HCT116 (cell line): ENCODE measurements at regions not wholly inside any gene's neighbourhood (a gene's known extent, or its start where the extent isn't known, plus 50 kb on each side); places are given as distances from the start of the nearest gene placed in this dataset.

Source experiments
- ATAC-seq: fragments of 200-7000 bp; cut with Tn5 transposase; 2 replicates; pipeline ENCODE4 v1.9.1; 2020; ENCODE audit warnings: mild to moderate bottlenecking, moderate library complexity
- BruUV-seq: library from RNA; stranded (reverse); fragments of 400-500 nt; replicated peaks from 2 replicates; lab custom pipeline; 2021; lab: Mats Ljungman, UMichigan
- CTCF ChIA-PET: fragments of 300-600 bp; sonication (Branson Sonifier 250); formaldehyde crosslinking; loops from one replicate; lab custom pipeline; 2021; ENCODE audit warnings: antibody characterized with exemption; lab: Charles Lee
- POLR2A ChIA-PET: fragments of 300-600, 350-600 bp; sonication (Branson Sonifier 250); formaldehyde crosslinking; loops from one replicate; lab custom pipeline; 2021; ENCODE audit warnings: antibody characterized with exemption; lab: Charles Lee
- RAD21 ChIA-PET, 2 experiments: fragments of 300-600 bp; sonication (Branson Sonifier 250); formaldehyde crosslinking; loops; one replicate each; lab custom pipeline; 2023; ENCODE audit warnings: low total read pairs in 2 of 2; ENCODE audit not compliant: uncharacterized antibody in 2 of 2, unreplicated experiment in 2 of 2, low non-redundant PET in 1 of 2; lab: Charles Lee
- DNase-seq: peaks from one replicate; pipeline ENCODE4 v3.0.0-alpha.2; 2010; ENCODE audit warnings: low read depth, low spot score
- H2AFZ ChIP-seq: fragments of 200-600 bp; shearing (Covaris generic), sonication (generic); 2 replicates; pipeline ENCODE4 v1.6.1; 2017; ENCODE audit warnings: low read depth, mixed run types, mixed read lengths, antibody characterized with exemption, low read length; ENCODE audit not compliant: poor library complexity, severe bottlenecking
- H3K27ac ChIP-seq: 2 replicates; pipeline ENCODE4 v1.5.1; 2012; ENCODE audit warnings: low read depth, low read length
- H3K27me3 ChIP-seq: fragments of 200-600 bp; sonication (generic); 2 replicates; pipeline ENCODE4 v1.6.1; 2016; ENCODE audit warnings: mixed run types, low read length, mixed read lengths; ENCODE audit not compliant: insufficient read depth
- H3K36me3 ChIP-seq, 2 experiments: fragments of 200-500 bp in 1 of 2; fragments of 200-600 bp in 1 of 2; sonication (Bioruptor generic) in 1 of 2; sonication (generic) in 1 of 2; 2 replicates each; pipeline versions ENCODE4 v1.5.1 to v1.6.1; 2014 to 2016; ENCODE audit warnings: low read length in 2 of 2, inconsistent platforms in 1 of 2, mixed read lengths in 1 of 2, mixed run types in 1 of 2; ENCODE audit not compliant: insufficient read depth in 2 of 2, control insufficient read depth in 1 of 2
- H3K4me1 ChIP-seq, 2 experiments: fragments of 200-600 bp in 1 of 2; sonication (generic) in 1 of 2; 2 replicates each; pipeline versions ENCODE4 v1.5.1 to v1.6.1; 2012 to 2017; ENCODE audit warnings: low read length in 2 of 2, inconsistent platforms in 1 of 2, mild to moderate bottlenecking in 1 of 2, mixed read lengths in 1 of 2, mixed run types in 1 of 2, moderate library complexity in 1 of 2; ENCODE audit not compliant: insufficient read depth in 2 of 2, control insufficient read depth in 1 of 2
- H3K4me2 ChIP-seq: fragments of 200-600 bp; sonication (generic); 2 replicates; pipeline ENCODE4 v1.6.1; 2017; ENCODE audit warnings: mixed run types, low read length, mixed read lengths
- H3K4me3 ChIP-seq, 2 experiments: fragments of 200-600 bp in 1 of 2; sonication (generic) in 1 of 2; replicated peaks in 1 of 2; 2 replicates each; pipeline ENCODE4 v1.5.1; 2011 to 2016; ENCODE audit warnings: low read length in 2 of 2, control low read depth in 1 of 2, low read depth in 1 of 2, mild to moderate bottlenecking in 1 of 2, mixed read lengths in 1 of 2, mixed run types in 1 of 2
- H3K79me2 ChIP-seq: fragments of 200-600 bp; sonication (generic); 2 replicates; pipeline ENCODE4 v1.6.1; 2017; ENCODE audit warnings: mild to moderate bottlenecking, mixed run types, low read length, moderate library complexity, mixed read lengths; ENCODE audit not compliant: insufficient read depth
- H3K9ac ChIP-seq: fragments of 200-600 bp; sonication (generic); 2 replicates; pipeline ENCODE4 v1.6.1; 2016; ENCODE audit warnings: low read length, mixed read lengths
- H3K9me2 ChIP-seq: fragments of 200-600 bp; sonication (generic), shearing (Covaris generic); 2 replicates; pipeline ENCODE4 v1.6.1; 2017; ENCODE audit warnings: mixed run types, mild to moderate bottlenecking, moderate library complexity; ENCODE audit not compliant: insufficient read depth
- H3K9me3 ChIP-seq, 2 experiments: fragments of 200-500 bp in 1 of 2; fragments of 200-600 bp in 1 of 2; sonication (Bioruptor generic) in 1 of 2; sonication (generic) in 1 of 2; 2 replicates each; pipeline ENCODE4 v1.6.1; 2014 to 2017; ENCODE audit warnings: low read length in 2 of 2, mixed read lengths in 2 of 2, inconsistent platforms in 1 of 2, low read depth in 1 of 2, mild to moderate bottlenecking in 1 of 2, mixed run types in 1 of 2, moderate library complexity in 1 of 2; ENCODE audit not compliant: control insufficient read depth in 1 of 2, insufficient read depth in 1 of 2
- H4K20me1 ChIP-seq: fragments of 200-600 bp; sonication (generic), shearing (Covaris generic); 2 replicates; pipeline ENCODE4 v1.6.1; 2017; ENCODE audit warnings: mixed run types, mild to moderate bottlenecking, moderate library complexity; ENCODE audit not compliant: insufficient read depth
- CBX3 ChIP-seq: IDR thresholded peaks from 2 replicates; pipeline ENCODE4 v1.6.1; 2012; ENCODE audit warnings: low read depth
- CEBPB ChIP-seq: IDR thresholded peaks from 2 replicates; pipeline ENCODE4 v1.6.1; 2012; ENCODE audit warnings: low read depth
- EGR1 ChIP-seq: IDR thresholded peaks from 2 replicates; pipeline ENCODE4 v1.6.1; 2012; ENCODE audit warnings: low read depth
- ELF1 ChIP-seq: IDR thresholded peaks from 2 replicates; pipeline ENCODE4 v1.6.1; 2012; ENCODE audit warnings: low read depth, borderline replicate concordance
- EZH2 ChIP-seq: fragments of 200-600 bp; sonication (generic); IDR thresholded peaks from 2 replicates; pipeline ENCODE4 v1.6.1; 2017; ENCODE audit warnings: antibody characterized with exemption, mixed run types
- EZH2phosphoT487 ChIP-seq: fragments of 200-600 bp; IDR thresholded peaks from 2 replicates; pipeline ENCODE4 v1.6.1; 2018; ENCODE audit warnings: antibody characterized with exemption, borderline replicate concordance
- FOSL1 ChIP-seq: IDR thresholded peaks from 2 replicates; pipeline ENCODE4 v1.6.1; 2012; ENCODE audit warnings: low read depth
- JUND ChIP-seq: IDR thresholded peaks from 2 replicates; pipeline ENCODE4 v1.6.1; 2012
- POLR2A ChIP-seq: IDR thresholded peaks from 2 replicates; pipeline ENCODE4 v1.7.0; 2011; ENCODE audit warnings: borderline replicate concordance; ENCODE audit not compliant: insufficient read depth, insufficient read length; ENCODE audit errors: extremely low read depth
- POLR2AphosphoS5 ChIP-seq: IDR thresholded peaks from 2 replicates; pipeline ENCODE4 v1.6.1; 2011; ENCODE audit warnings: mild to moderate bottlenecking, low read depth, low read length, moderate library complexity
- RAD21 ChIP-seq: IDR thresholded peaks from 2 replicates; pipeline ENCODE4 v1.6.1; 2012; ENCODE audit warnings: low read depth, mild to moderate bottlenecking
- SIN3A ChIP-seq: IDR thresholded peaks from 2 replicates; pipeline ENCODE4 v1.6.1; 2012; ENCODE audit warnings: low read depth
- SP1 ChIP-seq: IDR thresholded peaks from 2 replicates; pipeline ENCODE4 v1.6.1; 2012; ENCODE audit warnings: low read depth
- TCF7L2 ChIP-seq: IDR thresholded peaks from 2 replicates; pipeline ENCODE4 v1.7.0; 2011; ENCODE audit warnings: borderline replicate concordance, inconsistent platforms; ENCODE audit not compliant: insufficient read depth, insufficient read length; ENCODE audit errors: extremely low read depth
- YY1 ChIP-seq: IDR thresholded peaks from 2 replicates; pipeline ENCODE4 v1.6.1; 2011; ENCODE audit warnings: low read length, low read depth, moderate library complexity, mild to moderate bottlenecking; ENCODE audit not compliant: insufficient replicate concordance; ENCODE audit errors: extremely low read depth
- ZFX ChIP-seq: fragments of 450-650 bp; IDR thresholded peaks from 2 replicates; pipeline ENCODE4 v1.6.1; 2017
- ZNF274 ChIP-seq: fragments of 200-500 bp; sonication (Bioruptor generic); IDR thresholded peaks from 2 replicates; pipeline ENCODE4 v1.6.1; 2014; ENCODE audit warnings: mild to moderate bottlenecking, low read depth, low read length, inconsistent platforms
- intact Hi-C: fragments of 100-400 bp; cut with micrococcal nuclease; formaldehyde crosslinking; loops from 2 replicates; pipeline ENCODE4 v1.10.0; 2022
- TF ChIP-seq, protein P1 (sequence below): IDR thresholded peaks from 2 replicates; pipeline ENCODE4 v1.6.1; 2011; ENCODE audit warnings: mild to moderate bottlenecking, low read length, moderate library complexity; ENCODE audit not compliant: insufficient replicate concordance; ENCODE audit errors: extremely low read depth
- TF ChIP-seq, protein P2 (sequence below): IDR thresholded peaks from 2 replicates; pipeline ENCODE4 v1.6.1; 2012

DNA sequence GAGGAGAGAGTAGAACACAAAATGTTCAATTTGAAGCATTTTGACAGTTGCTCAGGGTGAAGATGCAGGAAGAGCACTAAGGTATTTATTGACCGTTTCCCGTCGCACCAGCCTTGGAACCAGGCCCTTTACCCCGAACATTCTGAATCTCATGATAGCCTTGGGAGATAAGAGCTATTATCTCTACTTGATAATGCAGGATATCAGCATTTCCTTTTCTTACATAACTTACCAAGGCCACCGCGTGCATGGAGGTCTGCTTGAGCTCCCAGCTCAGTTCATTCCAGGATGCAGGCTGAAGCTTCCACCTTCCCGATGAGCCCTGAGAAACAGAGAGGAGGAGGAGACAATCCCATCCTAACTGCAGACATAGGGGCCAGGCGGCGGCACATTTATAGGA lies 324.2 kb upstream of the COBL start:
- Histone ChIP-seq H3K4me2 (no peak overlapping the region), H3K4me3 (no peak overlapping the region), H3K79me2 (no peaks in the 10 kb centered on the region), H3K9me2 (no peaks in the 10 kb centered on the region), H3K9ac (no peak overlapping the region), H3K36me3 (no peaks in the 10 kb centered on the region), H3K4me1 (peaks cover 0 to 13% of the 10 kb centered on the region in 2 experiments; a peak in 1 of 4 replicates), H3K9me3 (no peaks in the 10 kb centered on the region), H3K27me3 (no peaks in the 10 kb centered on the region; the same call in 1 of the 2 replicates), H4K20me1 (no peaks in the 10 kb centered on the region), H2AFZ (no peak overlapping the region), H3K27ac (no peak overlapping the region)
- DNase-seq (no peak), ATAC-seq (no peak)
- ChIA-PET POLR2A (no interaction called here), RAD21 (no interaction called here), CTCF (no interaction called here)
- BruUV-seq, result no TSS peak
- intact Hi-C loops, result no loop called here
- TF ChIP-seq ZFX (no peak), ELF1 (no peak), ZNF274 (no peak), POLR2AphosphoS5 (no peak), CBX3 (no peak), EGR1 (no peak), CEBPB (no peak), TCF7L2 (no peak), RAD21 (no peak), FOSL1 (no peak), POLR2A (no peak), SP1 (no peak), JUND (no peak), EZH2phosphoT487 (no peak), EZH2 (no peak), YY1 (no peak), SIN3A (no peak)
- TF ChIP-seq, protein P1, sequence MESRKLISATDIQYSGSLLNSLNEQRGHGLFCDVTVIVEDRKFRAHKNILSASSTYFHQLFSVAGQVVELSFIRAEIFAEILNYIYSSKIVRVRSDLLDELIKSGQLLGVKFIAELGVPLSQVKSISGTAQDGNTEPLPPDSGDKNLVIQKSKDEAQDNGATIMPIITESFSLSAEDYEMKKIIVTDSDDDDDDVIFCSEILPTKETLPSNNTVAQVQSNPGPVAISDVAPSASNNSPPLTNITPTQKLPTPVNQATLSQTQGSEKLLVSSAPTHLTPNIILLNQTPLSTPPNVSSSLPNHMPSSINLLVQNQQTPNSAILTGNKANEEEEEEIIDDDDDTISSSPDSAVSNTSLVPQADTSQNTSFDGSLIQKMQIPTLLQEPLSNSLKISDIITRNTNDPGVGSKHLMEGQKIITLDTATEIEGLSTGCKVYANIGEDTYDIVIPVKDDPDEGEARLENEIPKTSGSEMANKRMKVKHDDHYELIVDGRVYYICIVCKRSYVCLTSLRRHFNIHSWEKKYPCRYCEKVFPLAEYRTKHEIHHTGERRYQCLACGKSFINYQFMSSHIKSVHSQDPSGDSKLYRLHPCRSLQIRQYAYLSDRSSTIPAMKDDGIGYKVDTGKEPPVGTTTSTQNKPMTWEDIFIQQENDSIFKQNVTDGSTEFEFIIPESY, result no peak
- TF ChIP-seq, protein P2, sequence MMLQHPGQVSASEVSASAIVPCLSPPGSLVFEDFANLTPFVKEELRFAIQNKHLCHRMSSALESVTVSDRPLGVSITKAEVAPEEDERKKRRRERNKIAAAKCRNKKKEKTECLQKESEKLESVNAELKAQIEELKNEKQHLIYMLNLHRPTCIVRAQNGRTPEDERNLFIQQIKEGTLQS, result no peak
